Glomerular visceral epithelial cell (primary cell): ENCODE measurements at regions not wholly inside any gene's neighbourhood (a gene's known extent, or its start where the extent isn't known, plus 50 kb on each side); places are given as distances from the start of the nearest gene placed in this dataset.

Source experiments
- DNase-seq: peaks from one replicate; pipeline ENCODE4 v3.0.0-alpha.2; 2016; ENCODE audit errors: extremely low spot score

- peak; percentile 58 for DNase-seq
Measured at GRCh38 chr9:79257228-79257781, 314.5 kb upstream of the TLE4 start.

- no peak for DNase-seq
Measured at GRCh38 chr9:79257790-79258351, 313.9 kb upstream of the TLE4 start.

GRCh38 chr9:79259858-79260257 lies 311.9 kb upstream of the TLE4 start:
- no peak for DNase-seq

- no peak for DNase-seq
Measured at GRCh38 chr9:79263628-79264027, 308.1 kb upstream of the TLE4 start.

- peak; percentile 31 for DNase-seq
Measured at GRCh38 chr9:79264041-79264440, 307.7 kb upstream of the TLE4 start.

GRCh38 chr9:79264511-79265355 lies 307.0 kb upstream of the TLE4 start:
- peak; percentile 40 for DNase-seq

- no peak for DNase-seq
Measured at GRCh38 chr9:79266986-79267385, 304.8 kb upstream of the TLE4 start.

- no peak for DNase-seq
Measured at GRCh38 chr9:79268806-79269205, 303.0 kb upstream of the TLE4 start.

GRCh38 chr9:79273311-79273710 lies 298.5 kb upstream of the TLE4 start:
- no peak for DNase-seq

- DNase-seq: no peak
Measured at GRCh38 chr9:79279356-79279755, 292.4 kb upstream of the TLE4 start.

- DNase-seq: no peak
Measured at GRCh38 chr9:79280691-79281090, 291.1 kb upstream of the TLE4 start.

- no peak for DNase-seq
Measured at GRCh38 chr9:79284081-79284480, 287.7 kb upstream of the TLE4 start.

- no peak for DNase-seq
Measured at GRCh38 chr9:79286992-79287707, 284.6 kb upstream of the TLE4 start.

- DNase-seq: no peak
Measured at GRCh38 chr9:79287708-79288290, 284.0 kb upstream of the TLE4 start.

GRCh38 chr9:79289856-79290255 lies 281.9 kb upstream of the TLE4 start:
- DNase-seq: no peak

GRCh38 chr9:79292731-79293280 lies 279.0 kb upstream of the TLE4 start:
- no peak for DNase-seq

- no peak for DNase-seq
Measured at GRCh38 chr9:79300068-79300467, 271.7 kb upstream of the TLE4 start.

- DNase-seq: no peak
Measured at GRCh38 chr9:79301085-79301484, 270.7 kb upstream of the TLE4 start.

- DNase-seq: no peak
Measured at GRCh38 chr9:79301551-79302391, 270.0 kb upstream of the TLE4 start.

GRCh38 chr9:79302569-79302968 lies 269.2 kb upstream of the TLE4 start:
- DNase-seq: no peak

GRCh38 chr9:79308012-79308411 lies 263.8 kb upstream of the TLE4 start:
- no peak for DNase-seq
